GM19239 (cell line): ENCODE measurements at regions not wholly inside any gene's neighbourhood (a gene's known extent, or its start where the extent isn't known, plus 50 kb on each side); places are given as distances from the start of the nearest gene placed in this dataset.

Experiments
- DNase-seq: peaks from one replicate; pipeline ENCODE4 v3.0.0; 2011; ENCODE audit warnings: low spot score; ENCODE audit not compliant: insufficient read length
- FAIRE-seq: peaks from 2 replicates; lab custom pipeline; 2011; peaks lifted over from hg19 to GRCh38; lab: Jason Lieb, UNC

DNA sequence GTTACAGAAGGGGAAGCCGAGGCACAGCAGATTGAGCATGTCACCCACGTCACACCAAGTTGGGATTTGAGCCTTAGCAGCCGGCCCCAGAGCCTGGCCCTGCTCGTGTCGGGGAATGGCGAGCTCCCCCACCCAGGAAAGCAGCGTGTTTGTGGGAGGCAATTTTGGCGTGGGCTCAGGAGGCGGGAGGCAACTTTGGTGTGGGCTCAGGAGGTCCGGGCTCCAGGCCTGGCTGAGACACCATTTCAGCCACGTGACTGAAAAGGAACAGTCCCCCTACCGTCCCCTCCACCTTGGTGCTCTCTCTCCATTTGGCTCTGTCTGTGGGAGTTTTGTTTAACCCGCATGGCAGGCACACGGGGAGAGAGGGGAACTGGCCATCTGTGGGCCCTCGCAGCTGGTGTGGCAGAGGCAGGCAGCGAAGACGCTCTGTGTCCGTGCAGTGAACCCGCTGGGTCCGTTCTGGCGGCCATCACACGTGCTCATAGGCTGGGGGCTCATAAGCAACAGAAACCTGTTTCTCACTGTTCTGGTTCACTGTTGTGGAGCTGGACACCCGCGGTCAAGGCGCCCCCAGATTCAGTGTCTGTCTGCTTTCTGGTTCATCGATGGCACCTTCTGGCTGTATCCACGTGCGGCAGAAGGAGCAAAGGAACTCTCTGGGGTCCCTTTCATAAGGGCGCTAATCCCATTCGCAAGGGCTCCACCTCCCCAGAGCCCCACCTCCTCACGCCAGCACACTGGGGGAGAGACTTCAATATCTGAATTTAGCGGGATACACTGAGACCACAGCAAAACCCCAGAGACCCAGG, 110.2 kb downstream of the CRYAA start:
- DNase-seq (no peak), FAIRE-seq (no peak)

DNA sequence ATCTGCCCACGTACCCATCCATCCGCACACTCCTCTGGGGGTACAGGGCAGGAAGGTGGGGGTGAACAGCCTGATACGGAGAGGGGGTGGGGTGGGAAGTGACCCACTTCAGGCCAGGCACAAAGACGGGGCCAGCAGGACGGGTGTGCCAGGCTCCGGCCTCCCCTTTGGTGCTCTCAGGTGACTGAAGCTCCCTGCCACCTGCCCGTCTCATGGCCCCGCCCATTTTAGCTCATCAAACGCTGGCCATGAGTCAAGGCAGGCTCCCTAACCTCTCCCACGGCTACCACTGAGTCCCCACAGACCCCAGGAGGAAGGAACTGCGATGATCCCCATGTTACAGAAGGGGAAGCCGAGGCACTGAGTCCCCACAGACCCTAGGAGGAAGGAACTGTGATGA, 109.6 kb downstream of the CRYAA start:
- FAIRE-seq: no peak
- DNase-seq: no peak

DNA sequence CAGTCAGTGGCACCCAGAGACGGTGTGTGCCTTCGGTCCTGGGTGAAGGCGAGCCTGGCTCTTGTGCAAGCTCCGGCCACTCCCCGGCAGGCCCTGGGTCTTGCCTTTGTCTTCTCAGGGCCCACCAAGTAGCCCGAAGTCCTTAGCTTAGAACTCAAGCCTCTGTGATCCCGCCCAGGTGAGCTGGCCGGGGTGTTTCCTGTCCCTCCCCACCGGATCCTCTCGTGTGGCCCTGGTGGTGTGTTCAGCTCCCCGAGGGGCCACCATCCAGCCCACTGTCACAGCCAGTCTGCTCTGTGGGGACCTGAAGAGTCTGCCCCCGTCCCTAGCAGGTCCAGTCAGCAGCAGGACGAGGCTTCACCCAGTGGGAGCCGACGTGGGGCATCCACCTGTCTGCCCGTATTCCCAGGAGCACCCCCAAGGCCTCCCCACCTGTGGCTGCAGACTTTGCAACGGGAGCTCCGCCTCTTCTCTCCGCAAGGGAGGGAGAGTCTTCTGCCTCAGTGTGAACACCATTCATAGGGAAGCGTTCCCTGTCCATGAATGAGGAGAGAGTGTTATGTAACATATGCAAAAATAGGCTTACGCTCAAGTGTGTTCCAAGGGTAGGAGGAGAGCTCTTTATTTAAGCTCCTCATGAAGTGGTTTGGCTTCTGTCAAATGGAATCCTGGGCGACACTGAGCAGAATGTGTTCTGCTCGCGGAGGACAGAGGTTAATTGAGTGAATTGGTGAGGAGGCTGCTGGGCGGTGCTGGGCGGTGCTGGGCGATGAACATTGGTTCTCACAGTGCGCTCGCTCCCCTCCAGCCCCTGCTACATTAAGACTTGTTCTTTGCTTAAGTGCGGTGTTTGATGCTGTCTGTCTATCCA, 108.9 kb downstream of the CRYAA start:
- no peak for DNase-seq
- FAIRE-seq: no peak

DNA sequence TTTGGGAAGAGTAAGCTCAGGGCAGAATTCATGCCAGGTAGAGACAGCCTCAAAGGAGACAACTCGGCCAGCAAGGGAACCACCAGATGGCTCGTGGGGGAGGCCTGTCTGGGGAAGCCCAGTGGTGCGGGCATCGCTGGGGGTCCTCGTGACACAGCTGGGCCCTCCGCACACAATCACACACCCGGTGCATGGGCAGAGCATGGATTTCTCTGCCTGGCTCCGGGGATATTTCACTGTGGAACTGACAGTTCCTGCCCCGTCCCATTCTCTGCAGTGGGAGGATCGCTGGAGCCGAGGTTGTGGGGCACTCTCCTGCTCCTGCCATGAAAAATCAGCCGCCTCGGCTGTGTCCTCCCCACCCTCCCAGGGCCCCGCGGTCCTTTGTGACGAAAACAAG, 108.0 kb downstream of the CRYAA start:
- no peak for FAIRE-seq
- DNase-seq: no peak

DNA sequence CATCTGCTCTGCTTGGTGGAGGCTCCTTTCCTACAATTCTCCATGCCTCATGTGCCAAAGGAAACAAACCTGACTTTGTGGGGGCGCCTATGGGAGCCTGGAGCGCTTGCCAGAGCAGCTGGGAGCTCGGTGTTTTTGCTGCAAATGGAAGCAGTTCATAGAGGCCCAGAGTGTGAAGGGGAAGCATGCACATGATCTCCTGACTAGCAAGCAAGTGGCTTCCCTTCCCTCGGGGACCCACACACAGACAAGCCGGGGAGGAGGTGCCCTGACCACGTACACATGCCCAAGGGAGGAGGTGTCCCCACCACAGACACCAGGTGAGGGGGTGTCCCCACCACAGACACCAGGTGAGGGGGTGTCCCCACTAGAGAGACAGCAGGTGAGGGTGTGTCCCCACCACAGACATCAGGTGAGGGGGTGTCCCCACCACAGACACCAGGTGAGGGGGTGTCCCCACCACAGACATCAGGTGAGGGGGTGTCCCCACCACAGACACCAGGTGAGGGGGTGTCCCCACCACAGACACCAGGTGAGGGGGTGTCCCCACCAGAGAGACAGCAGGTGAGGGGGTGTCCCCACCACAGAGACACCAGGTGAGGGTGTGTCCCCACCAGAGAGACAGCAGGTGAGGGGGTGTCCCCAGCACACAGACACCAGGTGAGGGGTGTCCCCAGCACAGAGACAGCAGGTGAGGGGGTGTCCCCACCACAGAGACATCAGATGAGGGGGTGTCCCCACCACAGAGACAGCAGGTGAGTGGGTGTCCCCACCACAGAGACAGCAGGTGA, 106.8 kb downstream of the CRYAA start:
- FAIRE-seq (no peak), DNase-seq (no peak)

DNA sequence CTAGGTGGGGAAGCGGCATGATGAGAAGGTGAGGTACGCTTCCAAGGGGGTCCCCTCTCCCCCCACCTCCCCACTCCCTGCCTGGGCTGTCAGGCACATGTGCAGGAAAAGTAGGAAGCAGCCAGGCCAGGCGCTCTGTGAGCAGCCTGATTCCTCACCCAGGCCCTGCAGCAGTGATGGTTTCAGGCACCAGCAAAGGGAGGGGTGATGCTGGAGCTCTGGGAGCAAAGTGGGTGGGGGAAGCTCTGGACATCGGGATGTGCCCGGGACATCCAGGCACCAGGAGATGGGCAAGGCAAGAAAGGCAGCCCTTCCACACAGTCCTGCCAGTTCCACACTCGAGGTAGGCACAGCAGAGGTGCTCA, 106.1 kb downstream of the CRYAA start:
- FAIRE-seq (no peak), DNase-seq (no peak)

DNA sequence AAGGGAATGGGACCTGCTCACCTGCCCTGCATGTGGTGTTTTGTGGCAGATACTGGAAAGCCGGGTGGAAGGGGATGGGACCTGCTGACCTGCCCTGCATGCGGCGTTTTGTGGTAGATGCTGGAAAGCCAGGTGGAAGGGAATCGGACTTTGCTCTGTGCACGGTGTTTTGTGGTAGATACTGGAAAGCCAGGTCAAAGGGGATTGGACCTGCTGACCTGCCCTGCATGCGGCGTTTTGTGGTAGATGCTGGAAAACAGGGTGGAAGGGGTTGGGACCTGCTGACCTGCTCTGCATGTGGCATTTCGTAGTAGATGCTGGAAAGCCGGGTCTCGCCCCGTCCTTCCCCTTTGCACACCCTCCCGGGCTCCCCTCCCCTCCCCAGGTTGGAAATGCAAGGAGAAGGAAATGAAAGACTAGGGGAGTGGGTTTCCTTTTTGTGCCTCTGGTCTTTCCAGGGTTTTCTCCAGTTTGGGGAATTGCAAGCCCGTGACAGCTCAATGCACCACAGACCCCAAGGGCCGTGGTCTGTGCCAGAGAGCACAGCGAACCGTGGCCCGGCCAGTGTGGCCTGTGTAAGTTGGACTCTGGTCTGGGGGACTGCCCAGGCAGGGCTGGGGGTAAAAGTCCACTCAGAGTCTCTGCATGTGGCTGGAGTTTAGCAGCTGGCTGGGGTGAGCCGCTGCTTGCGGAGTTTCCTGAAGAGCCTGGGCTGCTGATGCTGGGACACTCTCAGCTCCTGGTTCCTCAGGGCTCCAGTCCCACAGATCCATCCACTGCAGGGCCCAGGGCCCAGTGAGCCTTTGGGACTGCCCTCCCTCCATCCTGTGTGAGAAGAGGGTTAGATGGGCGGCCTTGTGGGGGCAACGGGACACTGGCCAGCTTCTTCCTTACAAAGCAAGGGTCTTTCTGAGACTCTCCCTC, 105.5 kb downstream of the CRYAA start:
- DNase-seq: no peak
- no peak for FAIRE-seq

DNA sequence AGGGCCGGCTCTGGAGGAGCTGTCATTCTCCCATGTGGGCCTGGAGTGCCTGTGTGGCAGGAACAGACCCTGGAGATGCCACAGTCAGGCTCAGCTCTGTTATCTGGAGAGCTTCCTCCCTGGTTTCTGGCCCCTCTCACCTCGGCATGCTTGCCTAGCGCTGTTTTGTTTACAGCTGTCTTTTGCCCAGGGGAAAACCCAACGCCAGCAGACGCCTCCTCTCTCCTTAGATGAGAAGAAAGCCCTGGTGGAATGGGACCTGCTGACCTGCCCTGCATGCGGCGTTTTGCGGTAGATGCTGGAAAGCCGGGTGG, 104.9 kb downstream of the CRYAA start:
- DNase-seq (no peak), FAIRE-seq (no peak)

DNA sequence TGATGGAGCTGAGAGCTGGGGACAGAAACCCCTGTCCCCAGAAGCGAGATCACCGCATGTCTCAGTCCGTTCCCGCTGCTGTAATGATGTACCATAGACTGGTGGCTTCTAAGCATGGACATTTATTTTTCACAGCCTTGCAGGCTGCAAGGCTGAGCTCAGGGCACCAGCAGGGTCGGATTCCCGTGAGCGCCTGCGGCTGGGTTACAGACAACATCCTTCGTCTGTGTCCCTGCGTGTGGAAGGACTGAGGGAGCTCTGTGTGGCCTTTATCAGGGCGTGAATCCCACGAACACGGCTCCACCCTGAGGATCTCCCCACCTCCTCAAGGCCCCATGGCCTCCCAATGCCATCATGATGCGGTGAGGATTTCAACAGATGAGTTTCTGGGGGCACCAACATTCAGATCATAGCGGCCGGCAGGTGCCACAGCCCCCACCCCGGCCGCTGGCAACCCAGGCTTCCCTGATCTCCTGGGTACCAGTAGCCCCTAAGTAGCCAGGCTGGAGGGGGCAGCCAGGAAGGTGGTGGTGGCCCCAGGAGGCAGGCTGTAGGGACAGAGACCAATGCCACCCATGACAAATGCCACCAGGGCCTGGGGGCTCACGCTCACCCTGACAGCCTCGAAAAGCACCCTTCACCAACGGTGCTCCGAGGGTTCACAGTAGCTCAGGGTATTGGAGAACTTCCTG, 104.4 kb downstream of the CRYAA start:
- no peak for DNase-seq
- FAIRE-seq: no peak

DNA sequence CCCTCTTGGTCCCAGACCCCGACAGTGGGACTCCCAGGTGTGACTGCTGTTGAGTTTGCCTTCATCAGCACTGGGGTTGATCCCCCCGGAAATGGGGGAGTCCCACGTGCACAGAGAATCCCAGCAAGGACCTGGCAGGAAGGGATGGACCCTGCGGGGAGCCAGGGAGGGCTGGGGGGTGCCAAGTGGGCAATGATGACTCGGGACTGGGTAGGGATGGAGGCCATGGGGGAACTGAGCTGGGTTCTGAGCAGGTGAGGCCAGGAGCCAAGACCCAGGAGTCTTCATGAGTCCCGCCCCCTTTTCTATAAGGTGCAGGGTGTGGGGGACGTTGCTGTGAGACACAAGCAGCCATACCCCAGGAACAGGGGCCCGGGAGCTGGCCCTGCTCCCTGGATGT, 103.8 kb downstream of the CRYAA start:
- FAIRE-seq: no peak
- no peak for DNase-seq

DNA sequence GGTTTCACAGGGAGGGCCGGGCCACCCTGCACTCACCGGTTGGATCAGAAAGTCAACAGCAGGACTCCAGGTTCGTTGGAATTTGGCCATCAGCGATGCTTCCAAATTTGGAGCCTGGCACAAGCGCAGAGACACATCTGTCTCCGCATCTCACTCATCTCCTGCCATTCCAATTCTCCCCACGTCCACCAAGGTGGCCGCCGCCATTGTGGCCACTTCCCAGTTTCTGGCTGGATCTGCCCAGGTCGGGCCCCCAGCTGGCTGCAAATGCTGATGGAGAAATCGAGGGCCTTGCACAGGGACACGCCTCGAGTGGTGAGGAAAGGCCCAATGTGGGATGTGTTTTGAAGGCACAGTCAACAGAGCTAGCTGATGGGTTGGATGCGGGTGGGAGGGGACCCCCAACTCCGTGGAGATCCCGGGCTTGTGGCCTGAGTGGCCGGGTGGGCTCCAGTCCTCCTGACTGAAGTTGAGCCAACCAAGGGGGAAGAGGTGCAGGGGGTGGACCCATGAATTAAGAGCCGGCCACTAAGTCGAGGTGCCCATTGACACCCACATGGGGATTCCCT, 102.7 kb downstream of the CRYAA start:
- DNase-seq (no peak), FAIRE-seq (no peak)

DNA sequence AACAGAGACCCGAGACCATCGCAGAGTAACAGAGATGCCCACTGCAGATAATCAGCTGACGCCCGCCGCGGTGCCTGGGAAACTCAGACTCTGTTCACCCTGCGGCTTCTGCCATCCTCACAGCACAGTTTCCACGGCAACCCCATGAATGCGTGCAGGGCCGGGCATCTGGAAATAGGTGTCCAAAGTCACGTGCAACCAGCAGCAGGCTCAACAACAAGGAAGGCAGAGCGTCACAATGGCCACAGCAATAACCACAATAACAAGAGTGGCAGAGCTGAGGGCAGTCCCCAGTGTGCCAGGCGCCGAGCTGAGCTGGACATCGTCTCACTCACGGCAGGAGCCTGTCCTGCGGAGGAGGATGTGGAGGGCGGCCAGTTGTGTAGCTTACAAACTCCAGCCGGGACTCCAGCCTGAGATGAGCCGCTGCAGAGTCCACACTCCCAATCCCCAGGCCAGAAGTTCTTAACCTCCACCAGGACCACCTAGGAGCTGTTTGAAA, 102.0 kb downstream of the CRYAA start:
- FAIRE-seq (no peak), DNase-seq (no peak)

DNA sequence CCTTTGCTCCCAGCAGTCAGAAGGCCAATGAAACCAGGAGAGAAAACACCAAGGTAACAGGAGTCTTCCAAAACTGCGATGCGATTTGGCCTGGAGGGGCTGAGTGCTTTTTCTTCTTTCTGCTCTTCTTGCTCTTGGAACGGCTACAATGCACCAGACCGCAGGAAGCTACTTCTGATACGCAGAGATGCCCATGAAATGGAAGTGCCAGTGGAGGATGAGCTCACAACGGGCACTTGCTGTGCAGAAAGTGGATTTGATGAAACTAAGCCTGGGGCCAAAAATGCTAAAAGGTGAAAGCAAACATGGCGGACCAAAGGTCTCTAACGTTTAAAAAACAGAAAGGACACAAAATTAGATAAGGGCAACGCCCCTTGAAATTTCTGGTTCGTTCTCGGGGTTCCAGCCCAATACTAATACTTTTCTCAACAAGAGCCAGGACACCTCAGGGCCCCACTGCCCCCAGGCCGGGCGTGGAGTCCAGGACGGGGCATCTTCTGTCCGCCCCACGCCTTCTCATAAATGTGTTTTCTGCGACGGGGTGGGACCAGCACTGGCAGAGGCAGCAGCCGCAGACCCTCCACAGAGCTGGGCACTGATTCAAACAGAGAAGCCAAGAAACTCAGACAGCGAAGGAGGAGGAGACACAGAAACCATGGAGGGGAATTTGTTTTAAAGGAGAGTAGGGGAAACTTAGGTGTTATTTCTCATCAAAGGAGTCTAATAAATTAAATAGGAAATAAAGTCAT, 101.3 kb downstream of the CRYAA start:
- FAIRE-seq: no peak
- DNase-seq: no peak

DNA sequence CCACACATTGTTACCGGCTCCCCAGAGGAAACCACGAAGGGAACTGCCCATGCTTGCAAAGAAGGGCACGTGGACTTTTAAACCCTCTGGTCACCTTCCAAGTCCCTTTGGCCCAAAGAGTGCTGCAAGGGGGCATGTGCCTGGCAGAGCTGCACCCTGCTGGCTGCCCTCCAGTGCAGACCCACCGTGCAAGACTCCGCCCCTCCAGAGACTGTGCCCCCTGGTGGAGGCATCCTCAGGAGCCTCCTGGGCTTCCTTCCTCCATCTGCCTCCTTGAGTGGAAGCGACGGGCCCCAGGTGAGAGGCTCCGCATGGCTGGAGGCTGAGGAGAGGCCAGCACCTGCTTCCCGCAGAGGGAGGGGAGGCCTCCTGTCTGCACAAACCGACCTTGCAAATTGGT, 100.6 kb downstream of the CRYAA start:
- FAIRE-seq: no peak
- peak; percentile 62 for DNase-seq

DNA sequence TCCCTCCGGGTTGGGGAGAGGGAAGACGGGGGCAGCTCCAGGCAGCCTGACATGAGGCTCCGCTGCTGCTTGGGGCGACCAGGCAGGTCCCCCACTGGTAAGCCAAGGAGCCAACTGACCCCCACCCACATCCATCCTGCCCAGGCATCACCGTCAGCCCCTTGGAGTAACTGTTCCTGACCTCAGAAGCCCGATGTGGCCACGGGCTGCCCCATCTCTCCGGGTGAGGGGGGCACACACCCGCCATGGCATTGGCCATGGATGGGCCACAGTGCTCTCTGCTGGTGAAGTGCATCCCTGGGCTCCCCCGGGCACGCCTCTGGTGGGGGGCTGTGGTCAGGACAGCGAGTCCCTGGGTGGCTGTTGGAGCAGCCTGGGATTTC, 100.0 kb downstream of the CRYAA start:
- DNase-seq (no peak), FAIRE-seq (no peak)

DNA sequence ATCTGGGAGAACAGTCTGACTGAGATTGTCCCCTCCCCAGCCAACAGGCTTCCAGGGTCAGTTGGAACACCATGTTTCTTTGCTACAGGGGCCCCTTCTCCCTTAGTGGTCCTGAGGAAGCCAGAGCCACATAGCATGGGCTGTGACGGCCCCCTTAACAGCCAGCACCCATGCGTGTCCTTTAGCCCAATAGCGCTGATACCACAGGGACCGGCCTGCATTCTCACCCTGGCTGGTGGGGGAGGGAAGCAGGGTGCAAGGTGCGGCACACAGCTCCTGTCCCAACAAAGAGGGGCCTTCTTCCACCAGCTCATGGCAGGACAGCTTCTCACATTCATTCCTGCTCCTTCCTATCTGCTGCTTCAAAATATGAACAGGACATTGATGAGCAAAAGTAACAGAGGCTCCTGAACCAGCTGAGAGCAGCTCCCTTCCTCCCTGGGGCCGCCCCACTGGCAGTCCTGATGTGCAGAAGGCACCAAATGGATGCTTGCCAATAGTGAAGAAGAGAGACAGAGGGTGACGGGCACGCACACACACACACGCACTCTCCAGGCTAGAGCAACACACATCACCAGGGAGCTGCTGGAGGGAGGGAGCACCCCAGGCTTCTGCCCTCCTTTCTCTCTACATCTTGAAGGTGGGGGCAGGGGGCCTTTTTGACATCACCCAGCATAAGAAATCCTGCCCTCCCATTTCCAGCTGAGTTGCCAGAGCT, 99.4 kb downstream of the CRYAA start:
- DNase-seq: no peak
- no peak for FAIRE-seq

DNA sequence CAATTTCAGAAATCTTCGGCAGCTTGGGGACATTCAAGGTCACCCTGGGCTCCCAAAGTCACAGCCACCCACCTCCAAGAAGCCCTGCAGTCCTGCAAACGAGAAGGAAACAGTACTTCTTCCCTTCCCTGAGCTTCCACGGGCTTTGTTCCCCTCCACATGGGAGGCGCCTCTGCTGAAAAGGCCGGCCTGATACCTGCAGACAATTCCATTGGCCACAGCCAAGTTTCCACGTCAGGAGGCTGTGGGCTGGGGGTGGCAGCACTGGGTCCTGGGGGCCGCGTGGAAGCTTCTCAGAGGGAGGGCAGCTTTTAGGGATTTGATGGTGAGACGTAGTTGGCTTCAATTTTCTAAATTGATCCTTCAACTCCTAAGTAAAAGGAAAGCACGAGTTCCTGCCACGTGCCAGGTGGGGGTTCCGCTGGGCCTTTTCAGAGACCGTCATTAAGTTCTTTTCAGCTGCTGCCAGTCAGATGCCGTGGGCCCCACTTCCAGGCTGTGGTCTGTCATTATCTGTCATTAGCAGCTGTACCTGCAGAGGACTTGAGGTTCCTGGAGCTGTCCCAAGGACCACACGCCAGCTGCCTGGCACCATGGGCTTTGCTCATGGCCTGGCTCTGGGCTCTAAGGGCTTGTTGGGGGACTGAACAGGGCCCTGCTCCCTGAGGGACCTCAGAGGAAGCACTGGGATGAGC, 98.7 kb downstream of the CRYAA start:
- DNase-seq (no peak), FAIRE-seq (no peak)
